NCI-H526 treated with DMSO at 0.1 percent for 48 hours (cell line): ENCODE measurements at regions not wholly inside any gene's neighbourhood (a gene's known extent, or its start where the extent isn't known, plus 50 kb on each side); places are given as distances from the start of the nearest gene placed in this dataset.
A peak's percentile ranks its signal among the peaks of the same experiment; 100 is the strongest.
"Not testable (repeated sequence)": the region's sequence is repeated elsewhere in the genome, so short reads cannot be mapped to it uniquely, and the experiment has no call there.

Source experiments
- DNase-seq: peaks from one replicate; lab custom pipeline; 2025; lab: John Stamatoyannopoulos, UW

GRCh38 chr1:98119796-98120195, 199.0 kb upstream of the DPYD start:
- peak; percentile 13 for DNase-seq

- no peak for DNase-seq
Observed at GRCh38 chr1:98113811-98114210, 193.0 kb upstream of the DPYD start.

- no peak for DNase-seq
Observed at GRCh38 chr1:98112626-98113025, 191.8 kb upstream of the DPYD start.

GRCh38 chr1:98110674-98111073, 189.8 kb upstream of the DPYD start:
- DNase-seq: no peak

- DNase-seq: not testable (repeated sequence)
Observed at GRCh38 chr1:98108378-98108777, 187.5 kb upstream of the DPYD start.

GRCh38 chr1:98107256-98107655, 186.4 kb upstream of the DPYD start:
- DNase-seq: no peak

GRCh38 chr1:98104289-98104688, 183.5 kb upstream of the DPYD start:
- no peak for DNase-seq

GRCh38 chr1:98103617-98104285, 182.9 kb upstream of the DPYD start:
- no peak for DNase-seq

GRCh38 chr1:98102345-98103030, 181.7 kb upstream of the DPYD start:
- no peak for DNase-seq

GRCh38 chr1:98101364-98101763, 180.5 kb upstream of the DPYD start:
- DNase-seq: no peak

GRCh38 chr1:98099501-98099900, 178.7 kb upstream of the DPYD start:
- no peak for DNase-seq

- peak; percentile 67 for DNase-seq
Observed at GRCh38 chr1:98098473-98098872, 177.6 kb upstream of the DPYD start.

- DNase-seq: no peak
Observed at GRCh38 chr1:98090351-98090750, 169.5 kb upstream of the DPYD start.

- no peak for DNase-seq
Observed at GRCh38 chr1:98088381-98088780, 167.5 kb upstream of the DPYD start.

- DNase-seq: no peak
Observed at GRCh38 chr1:98086796-98087441, 166.1 kb upstream of the DPYD start.

- no peak for DNase-seq
Observed at GRCh38 chr1:98086156-98086555, 165.3 kb upstream of the DPYD start.

GRCh38 chr1:98084188-98084587, 163.4 kb upstream of the DPYD start:
- DNase-seq: no peak

GRCh38 chr1:98081944-98082343, 161.1 kb upstream of the DPYD start:
- no peak for DNase-seq

- DNase-seq: no peak
Observed at GRCh38 chr1:98078596-98078995, 157.8 kb upstream of the DPYD start.

- DNase-seq: no peak
Observed at GRCh38 chr1:98077691-98078090, 156.9 kb upstream of the DPYD start.

GRCh38 chr1:98075626-98076025, 154.8 kb upstream of the DPYD start:
- no peak for DNase-seq

- DNase-seq: no peak
Observed at GRCh38 chr1:98073823-98074222, 153.0 kb upstream of the DPYD start.

- no peak for DNase-seq
Observed at GRCh38 chr1:98073106-98073505, 152.3 kb upstream of the DPYD start.
